RWPE1 (cell line): ENCODE measurements at regions not wholly inside any gene's neighbourhood (a gene's known extent, or its start where the extent isn't known, plus 50 kb on each side); places are given as distances from the start of the nearest gene placed in this dataset.
"Not testable (repeated sequence)": the region's sequence is repeated elsewhere in the genome, so short reads cannot be mapped to it uniquely, and the experiment has no call there.

Experiments used
- CTCF ChIA-PET: fragments of 350-600 bp; sonication (Branson Sonifier 250); formaldehyde crosslinking; extraction: SDS; loops from one replicate; lab custom pipeline; 2021; lab: Yijun Ruan, JAX
- POLR2A ChIA-PET: fragments of 400-600 bp; formaldehyde crosslinking; extraction: SDS; loops from one replicate; lab custom pipeline; 2020; ENCODE audit warnings: antibody characterized with exemption; ENCODE audit not compliant: low non-redundant PET; lab: Yijun Ruan, JAX
- DNase-seq: peaks from one replicate; pipeline ENCODE4 v3.0.0; 2012; ENCODE audit warnings: low spot score
- H3K27ac ChIP-seq: fragments of 450-650 bp; 2 replicates; pipeline ENCODE4 v1.5.1; 2017
- CTCF ChIP-seq: fragments of 450-650 bp; conservative IDR thresholded peaks from 2 replicates; pipeline ENCODE4 v1.5.1; 2017; ENCODE audit warnings: low read depth, mild to moderate bottlenecking

- ChIA-PET CTCF (no interaction called here), POLR2A (no interaction called here)
- DNase-seq, result no peak
- TF ChIP-seq CTCF, result no peak
- no peak overlapping the region for H3K27ac ChIP-seq
Observed at GRCh38 chr11:82527081-82527584, 206.5 kb downstream of the FAM181B start.

- DNase-seq, result no peak
- H3K27ac ChIP-seq, result no peak overlapping the region
- CTCF ChIA-PET, result no interaction called here
- POLR2A ChIA-PET, result no interaction called here
- no peak for TF ChIP-seq CTCF
Observed at GRCh38 chr11:82523141-82523540, 210.5 kb downstream of the FAM181B start.

- no peak for DNase-seq
- no peak overlapping the region for H3K27ac ChIP-seq
- TF ChIP-seq CTCF, result no peak
- POLR2A ChIA-PET, result no interaction called here
- CTCF ChIA-PET, result no interaction called here
Observed at GRCh38 chr11:82521427-82521826, 212.2 kb downstream of the FAM181B start.

- TF ChIP-seq CTCF, result no peak
- no peak overlapping the region for H3K27ac ChIP-seq
- POLR2A ChIA-PET, result no interaction called here
- no peak for DNase-seq
- CTCF ChIA-PET, result interaction anchor here (0.6 kb wide), 1 partner anchor 1733 kb away, joined by 4 read pairs; no protein-coding TSS in a partner anchor
Observed at GRCh38 chr11:82507288-82507687, 226.4 kb downstream of the FAM181B start.

GRCh38 chr11:82505379-82505778, 228.3 kb downstream of the FAM181B start:
- H3K27ac ChIP-seq, result no peak overlapping the region
- DNase-seq, result no peak
- no peak for TF ChIP-seq CTCF
- ChIA-PET CTCF (no interaction called here), POLR2A (no interaction called here)

GRCh38 chr11:82501174-82501573, 232.5 kb downstream of the FAM181B start:
- DNase-seq, CTCF ChIA-PET, POLR2A ChIA-PET, H3K27ac ChIP-seq: not testable (repeated sequence)

- ChIA-PET CTCF (no interaction called here), POLR2A (no interaction called here)
- no peak overlapping the region for H3K27ac ChIP-seq
- no peak for DNase-seq
- no peak for TF ChIP-seq CTCF
Observed at GRCh38 chr11:82494988-82495432, 238.7 kb downstream of the FAM181B start.
